Choroid plexus epithelial cell (primary cell): ENCODE measurements at regions not wholly inside any gene's neighbourhood (a gene's known extent, or its start where the extent isn't known, plus 50 kb on each side); places are given as distances from the start of the nearest gene placed in this dataset.

Experiments used
- DNase-seq: peaks from one replicate; pipeline ENCODE4 v3.0.0-alpha.2; 2010; ENCODE audit warnings: low read depth
- H3K4me3 ChIP-seq: 2 replicates; pipeline ENCODE4 v1.5.1; 2011; ENCODE audit warnings: low read depth, mild to moderate bottlenecking, control low read depth, low read length, moderate library complexity
- TF ChIP-seq, protein P1 (sequence below): conservative IDR thresholded peaks from 2 replicates; pipeline ENCODE4 v1.5.1; 2011; ENCODE audit warnings: low read depth, mild to moderate bottlenecking, control low read depth, inconsistent platforms, low read length, moderate library complexity

DNA sequence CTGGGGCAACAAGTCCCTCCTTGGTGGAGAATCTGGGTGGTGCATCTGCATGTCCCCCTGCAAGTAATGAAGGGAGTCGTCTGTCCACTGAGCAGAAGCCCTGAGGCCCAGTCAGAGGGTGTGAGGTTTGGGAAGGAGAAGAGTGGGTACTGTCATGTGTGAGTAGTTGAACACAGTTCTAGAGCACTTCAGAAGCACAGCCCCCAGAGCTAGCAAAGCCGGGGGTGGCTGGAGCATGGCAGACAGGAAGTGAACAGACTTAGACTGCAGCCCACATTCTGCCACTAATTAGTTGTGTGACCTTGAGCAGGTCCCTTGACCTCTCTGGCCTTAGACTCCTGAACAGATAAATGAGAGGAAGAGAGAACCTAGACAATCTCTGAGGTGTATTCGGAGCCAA is 207.6 kb downstream of the UACA start:
- no peak overlapping the region for H3K4me3 ChIP-seq
- no peak for DNase-seq
- TF ChIP-seq, protein P1, sequence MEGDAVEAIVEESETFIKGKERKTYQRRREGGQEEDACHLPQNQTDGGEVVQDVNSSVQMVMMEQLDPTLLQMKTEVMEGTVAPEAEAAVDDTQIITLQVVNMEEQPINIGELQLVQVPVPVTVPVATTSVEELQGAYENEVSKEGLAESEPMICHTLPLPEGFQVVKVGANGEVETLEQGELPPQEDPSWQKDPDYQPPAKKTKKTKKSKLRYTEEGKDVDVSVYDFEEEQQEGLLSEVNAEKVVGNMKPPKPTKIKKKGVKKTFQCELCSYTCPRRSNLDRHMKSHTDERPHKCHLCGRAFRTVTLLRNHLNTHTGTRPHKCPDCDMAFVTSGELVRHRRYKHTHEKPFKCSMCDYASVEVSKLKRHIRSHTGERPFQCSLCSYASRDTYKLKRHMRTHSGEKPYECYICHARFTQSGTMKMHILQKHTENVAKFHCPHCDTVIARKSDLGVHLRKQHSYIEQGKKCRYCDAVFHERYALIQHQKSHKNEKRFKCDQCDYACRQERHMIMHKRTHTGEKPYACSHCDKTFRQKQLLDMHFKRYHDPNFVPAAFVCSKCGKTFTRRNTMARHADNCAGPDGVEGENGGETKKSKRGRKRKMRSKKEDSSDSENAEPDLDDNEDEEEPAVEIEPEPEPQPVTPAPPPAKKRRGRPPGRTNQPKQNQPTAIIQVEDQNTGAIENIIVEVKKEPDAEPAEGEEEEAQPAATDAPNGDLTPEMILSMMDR: no peak

- H3K4me3 ChIP-seq: no peak overlapping the region
- TF ChIP-seq, protein P1: no peak
- DNase-seq: no peak
Observed at GRCh38 chr15:70547846-70548487, 215.4 kb downstream of the UACA start.

- no peak overlapping the region for H3K4me3 ChIP-seq
- TF ChIP-seq, protein P1: no peak
- DNase-seq: no peak
Observed at GRCh38 chr15:70545526-70545925, 217.8 kb downstream of the UACA start.

- TF ChIP-seq, protein P1: no peak
Observed at GRCh38 chr15:70541511-70541910, 221.8 kb downstream of the UACA start.

GRCh38 chr15:70539912-70540530 is 223.3 kb downstream of the UACA start:
- no peak overlapping the region for H3K4me3 ChIP-seq
- TF ChIP-seq, protein P1: no peak
- no peak for DNase-seq

More at GRCh38 chr15:70541511-70541910, 221.8 kb downstream of the UACA start:
- no peak overlapping the region for H3K4me3 ChIP-seq
- DNase-seq: no peak

GRCh38 chr15:70539409-70539808 is 223.9 kb downstream of the UACA start:
- TF ChIP-seq, protein P1: no peak
- DNase-seq: no peak
- no peak overlapping the region for H3K4me3 ChIP-seq

- DNase-seq: peak; percentile 40
- TF ChIP-seq, protein P1: no peak
- no peak overlapping the region for H3K4me3 ChIP-seq
Observed at GRCh38 chr15:70538278-70538677, 225.1 kb downstream of the UACA start.
